ENCODE measurements at regions not wholly inside any gene's neighbourhood (a gene's known extent, or its start where the extent isn't known, plus 50 kb on each side); places are given as distances from the start of the nearest gene placed in this dataset.

GRCh38 chr14:97975216-97975615 lies 1178.0 kb downstream of the VRK1 start:
- TF ChIP-seq CTCF (CRISPR knock-in tag; IDR thresholded peaks at IDR 0.05) (no peak), ZBTB39 (CRISPR knock-in tag; IDR thresholded peaks at IDR 0.05) (no peak), ZNF224 (CRISPR knock-in tag; IDR thresholded peaks at IDR 0.05) (no peak), ARNTL (CRISPR knock-in tag; IDR thresholded peaks at IDR 0.05) (no peak), FOXJ3 (CRISPR knock-in tag; IDR thresholded peaks at IDR 0.05; ENCODE audit: borderline replicate concordance) (no peak), U2AF2 (IDR thresholded peaks at IDR 0.05; ENCODE audit: low read depth, low read length) (no peak), YY1 (IDR thresholded peaks at IDR 0.05; ENCODE audit: insufficient read depth, insufficient replicate concordance, low read depth, low read length) (no peak), NR1H2 (CRISPR knock-in tag; IDR thresholded peaks at IDR 0.05; ENCODE audit: borderline replicate concordance, low read depth) (no peak), DPF2 (CRISPR knock-in tag; IDR thresholded peaks at IDR 0.05; ENCODE audit: borderline replicate concordance, low read depth) (no peak), TAF1 (CRISPR knock-in tag; IDR thresholded peaks at IDR 0.05) (no peak), EZH2 (conservative IDR thresholded peaks at IDR 0.05; ENCODE audit: low read depth, low read length) (no peak), AGO2 (optimal IDR thresholded peaks at IDR 0.05; ENCODE audit: low read depth, low read length) (no peak)
- TF ChIP-seq, protein P1, sequence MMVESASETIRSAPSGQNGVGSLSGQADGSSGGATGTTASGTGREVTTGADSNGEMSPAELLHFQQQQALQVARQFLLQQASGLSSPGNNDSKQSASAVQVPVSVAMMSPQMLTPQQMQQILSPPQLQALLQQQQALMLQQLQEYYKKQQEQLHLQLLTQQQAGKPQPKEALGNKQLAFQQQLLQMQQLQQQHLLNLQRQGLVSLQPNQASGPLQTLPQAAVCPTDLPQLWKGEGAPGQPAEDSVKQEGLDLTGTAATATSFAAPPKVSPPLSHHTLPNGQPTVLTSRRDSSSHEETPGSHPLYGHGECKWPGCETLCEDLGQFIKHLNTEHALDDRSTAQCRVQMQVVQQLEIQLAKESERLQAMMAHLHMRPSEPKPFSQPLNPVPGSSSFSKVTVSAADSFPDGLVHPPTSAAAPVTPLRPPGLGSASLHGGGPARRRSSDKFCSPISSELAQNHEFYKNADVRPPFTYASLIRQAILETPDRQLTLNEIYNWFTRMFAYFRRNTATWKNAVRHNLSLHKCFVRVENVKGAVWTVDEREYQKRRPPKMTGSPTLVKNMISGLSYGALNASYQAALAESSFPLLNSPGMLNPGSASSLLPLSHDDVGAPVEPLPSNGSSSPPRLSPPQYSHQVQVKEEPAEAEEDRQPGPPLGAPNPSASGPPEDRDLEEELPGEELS (CRISPR knock-in tag; IDR thresholded peaks at IDR 0.05): no peak

All from HepG2 (cell line).